ENCODE measurements at regions not wholly inside any gene's neighbourhood (a gene's known extent, or its start where the extent isn't known, plus 50 kb on each side); places are given as distances from the start of the nearest gene placed in this dataset.
A peak's percentile ranks its signal among the peaks of the same experiment; 100 is the strongest.

- DNase-seq, result no peak
Measured at GRCh38 chr19:28744943-28745342, 468.0 kb downstream of the UQCRFS1 start.

- no peak for DNase-seq
Measured at GRCh38 chr19:28744014-28744413, 468.9 kb downstream of the UQCRFS1 start.

GRCh38 chr19:28737021-28737895 lies 475.7 kb downstream of the UQCRFS1 start:
- DNase-seq, result peak in 9 of 58 donors; percentile 2 to 31 (median 7)

- no peak for DNase-seq
Measured at GRCh38 chr19:28736528-28736927, 476.4 kb downstream of the UQCRFS1 start.

- DNase-seq, result no peak
Measured at GRCh38 chr19:28731577-28731976, 481.4 kb downstream of the UQCRFS1 start.

- no peak for DNase-seq
Measured at GRCh38 chr19:28730791-28731512, 482.0 kb downstream of the UQCRFS1 start.

GRCh38 chr19:28727480-28728159 lies 485.3 kb downstream of the UQCRFS1 start:
- peak in 3 of 58 donors; percentile 3 to 5 (median 4) for DNase-seq

GRCh38 chr19:28726533-28727479 lies 486.1 kb downstream of the UQCRFS1 start:
- no peak for DNase-seq

- DNase-seq, result no peak
Measured at GRCh38 chr19:28718909-28719308, 494.0 kb downstream of the UQCRFS1 start.

- DNase-seq, result no peak
Measured at GRCh38 chr19:28715157-28715556, 497.8 kb downstream of the UQCRFS1 start.

GRCh38 chr19:28711411-28711810 lies 501.5 kb downstream of the UQCRFS1 start:
- DNase-seq, result no peak

GRCh38 chr19:28710278-28710677 lies 502.7 kb downstream of the UQCRFS1 start:
- peak in 2 of 58 donors; percentile 18 to 28 for DNase-seq

- DNase-seq, result no peak
Measured at GRCh38 chr19:28706693-28707092, 506.3 kb downstream of the UQCRFS1 start.

GRCh38 chr19:28705008-28705407 lies 507.9 kb downstream of the UQCRFS1 start:
- no peak for DNase-seq

- DNase-seq, result no peak
Measured at GRCh38 chr19:28703400-28703956, 509.5 kb downstream of the UQCRFS1 start.

- no peak for DNase-seq
Measured at GRCh38 chr19:28701491-28701890, 511.5 kb downstream of the UQCRFS1 start.

- no peak for DNase-seq
Measured at GRCh38 chr19:28700176-28700575, 512.8 kb downstream of the UQCRFS1 start.

- DNase-seq, result no peak
Measured at GRCh38 chr19:28697308-28697707, 515.6 kb downstream of the UQCRFS1 start.

- no peak for DNase-seq
Measured at GRCh38 chr19:28694812-28695211, 518.1 kb downstream of the UQCRFS1 start.

- DNase-seq, result no peak
Measured at GRCh38 chr19:28691683-28692082, 521.3 kb downstream of the UQCRFS1 start.

All from anterior cingulate cortex (tissue), 58 donors.